Astrocyte (in vitro differentiated cells and primary cell): ENCODE measurements at regions not wholly inside any gene's neighbourhood (a gene's known extent, or its start where the extent isn't known, plus 50 kb on each side); places are given as distances from the start of the nearest gene placed in this dataset.

Experiments
- EZH2 ChIP-seq: IDR thresholded peaks from 2 replicates; pipeline ENCODE4 v1.6.1; 2012; ENCODE audit warnings: mild to moderate bottlenecking, low read length, inconsistent platforms; ENCODE audit not compliant: insufficient read depth
- TF ChIP-seq, protein P1 (sequence below): IDR thresholded peaks from 2 replicates; pipeline ENCODE4 v1.5.1; 2011; ENCODE audit warnings: low read depth, mild to moderate bottlenecking, inconsistent platforms, low read length, moderate library complexity; ENCODE audit not compliant: insufficient read depth

DNA sequence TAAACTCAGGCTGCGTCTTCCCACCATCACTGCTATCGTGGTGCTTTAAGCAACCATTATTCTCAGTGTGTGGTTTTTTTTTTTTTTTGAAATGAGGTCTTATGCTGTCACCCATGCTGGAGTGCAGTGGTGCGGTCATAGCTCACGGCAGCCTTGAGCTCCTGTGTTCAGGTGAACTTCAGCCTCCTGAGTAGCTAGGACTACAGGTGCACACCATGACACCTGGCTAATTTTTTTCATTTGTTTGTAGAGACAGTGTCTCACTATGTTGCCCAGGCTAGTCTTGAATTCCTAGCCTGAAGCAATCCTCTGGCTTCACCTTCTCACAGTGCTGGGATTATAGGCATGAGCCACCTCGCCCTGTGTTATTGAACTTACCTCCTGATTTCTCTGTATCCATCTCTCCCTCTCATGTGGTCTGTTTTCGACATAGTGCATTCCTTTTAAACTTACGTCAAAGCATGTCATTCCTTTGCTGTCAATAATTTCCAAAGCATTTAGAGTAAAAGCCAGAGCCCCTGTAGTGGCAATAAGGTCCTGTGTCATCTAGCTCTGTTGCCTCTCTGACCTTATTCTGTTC lies 255.5 kb downstream of the SNAPC1 start:
- TF ChIP-seq, protein P1, sequence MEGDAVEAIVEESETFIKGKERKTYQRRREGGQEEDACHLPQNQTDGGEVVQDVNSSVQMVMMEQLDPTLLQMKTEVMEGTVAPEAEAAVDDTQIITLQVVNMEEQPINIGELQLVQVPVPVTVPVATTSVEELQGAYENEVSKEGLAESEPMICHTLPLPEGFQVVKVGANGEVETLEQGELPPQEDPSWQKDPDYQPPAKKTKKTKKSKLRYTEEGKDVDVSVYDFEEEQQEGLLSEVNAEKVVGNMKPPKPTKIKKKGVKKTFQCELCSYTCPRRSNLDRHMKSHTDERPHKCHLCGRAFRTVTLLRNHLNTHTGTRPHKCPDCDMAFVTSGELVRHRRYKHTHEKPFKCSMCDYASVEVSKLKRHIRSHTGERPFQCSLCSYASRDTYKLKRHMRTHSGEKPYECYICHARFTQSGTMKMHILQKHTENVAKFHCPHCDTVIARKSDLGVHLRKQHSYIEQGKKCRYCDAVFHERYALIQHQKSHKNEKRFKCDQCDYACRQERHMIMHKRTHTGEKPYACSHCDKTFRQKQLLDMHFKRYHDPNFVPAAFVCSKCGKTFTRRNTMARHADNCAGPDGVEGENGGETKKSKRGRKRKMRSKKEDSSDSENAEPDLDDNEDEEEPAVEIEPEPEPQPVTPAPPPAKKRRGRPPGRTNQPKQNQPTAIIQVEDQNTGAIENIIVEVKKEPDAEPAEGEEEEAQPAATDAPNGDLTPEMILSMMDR: no peak
- no peak for TF ChIP-seq EZH2
